Retina (tissue), 1 donor: ENCODE measurements at regions not wholly inside any gene's neighbourhood (a gene's known extent, or its start where the extent isn't known, plus 50 kb on each side); places are given as distances from the start of the nearest gene placed in this dataset.

ENCODE experiments used
- DNase-seq: peaks from one replicate; pipeline ENCODE4 v3.0.0-alpha.2; 2016

DNA sequence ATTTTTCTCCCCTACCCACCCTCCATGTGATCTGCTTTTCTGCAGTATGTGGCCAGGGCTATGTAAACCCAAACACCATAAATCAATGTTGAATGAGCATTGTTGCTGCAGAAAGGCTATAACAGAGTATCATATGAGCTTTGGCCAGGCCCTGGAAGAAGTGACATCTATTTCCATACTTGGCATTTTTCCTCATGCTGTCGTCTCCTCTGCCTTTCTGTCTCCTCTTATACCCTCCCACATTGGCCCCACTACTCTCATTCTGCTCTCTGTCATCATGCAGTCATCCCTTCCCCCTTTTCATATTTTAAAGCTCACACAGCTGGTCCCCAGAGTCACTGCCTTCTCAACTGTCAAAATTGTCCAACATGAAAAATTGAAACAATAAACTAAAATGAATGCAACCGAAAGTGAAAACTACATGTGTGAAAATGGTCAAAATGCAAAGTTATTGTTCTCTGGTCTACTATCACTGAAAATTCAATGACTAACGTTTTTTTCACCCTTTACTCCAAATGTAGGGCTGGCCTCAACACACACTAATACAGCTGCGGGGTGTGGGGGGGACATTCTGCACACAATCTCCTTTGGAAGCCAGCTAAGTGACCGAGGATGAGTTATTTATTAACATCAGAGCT, 290.7 kb upstream of the TMPO start:
- DNase-seq: no peak

DNA sequence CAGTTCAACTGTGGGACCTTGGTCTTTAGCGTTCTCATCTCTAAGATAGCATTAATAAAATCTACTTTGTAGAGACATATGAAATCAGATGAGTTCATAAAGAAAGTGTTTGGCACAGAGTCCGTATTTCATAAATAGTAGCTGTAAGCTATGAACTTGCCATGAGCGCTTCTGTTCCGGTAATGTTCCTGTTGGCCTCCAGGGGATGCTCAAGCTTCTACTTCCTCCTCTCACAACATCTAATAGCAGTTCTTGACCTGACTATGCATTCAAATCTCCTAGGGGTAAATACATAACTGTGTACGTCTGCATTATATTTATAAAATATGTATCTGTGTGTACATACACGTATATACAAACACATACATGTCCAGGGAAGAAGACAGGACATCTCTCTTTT, 288.2 kb upstream of the TMPO start:
- no peak for DNase-seq

DNA sequence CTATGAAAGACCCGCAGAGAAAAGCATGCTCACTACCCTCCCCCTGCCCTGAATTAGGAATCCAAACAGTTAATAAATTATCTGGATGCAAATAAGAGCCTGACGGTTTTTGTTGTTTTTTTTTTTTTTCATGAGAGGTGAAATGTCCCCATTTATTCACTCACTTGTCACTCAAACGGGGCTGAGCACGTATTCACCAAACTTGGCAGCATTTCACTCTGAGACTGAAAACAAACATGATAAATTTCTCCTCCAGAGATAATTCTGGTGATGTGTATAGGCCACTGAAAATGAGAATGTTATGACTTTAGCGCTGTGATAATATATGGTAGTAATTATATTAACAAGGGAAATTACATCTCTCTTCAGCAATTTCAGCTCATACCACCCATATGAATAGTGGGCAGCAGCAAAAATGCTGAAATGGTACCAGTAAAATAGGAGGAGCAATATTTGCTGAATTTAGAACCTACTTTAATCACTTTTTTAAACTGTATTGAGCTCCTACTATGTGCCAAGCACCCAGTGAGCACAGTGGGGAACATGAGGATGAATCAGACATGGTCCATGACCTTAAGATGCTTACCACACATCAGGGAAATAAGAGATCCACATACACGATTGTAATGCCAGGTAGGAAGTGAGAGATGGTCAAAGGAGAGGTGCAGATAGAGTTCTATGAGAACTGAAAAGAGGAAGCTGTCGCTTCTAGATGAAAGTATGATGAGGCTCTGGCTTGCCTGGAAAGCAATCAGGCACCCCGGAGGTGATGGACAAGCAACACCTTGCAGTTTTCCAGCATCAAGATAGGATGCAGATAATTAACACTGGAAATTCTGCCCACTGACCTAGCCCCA, 286.5 kb upstream of the TMPO start:
- DNase-seq: peak; percentile 35

DNA sequence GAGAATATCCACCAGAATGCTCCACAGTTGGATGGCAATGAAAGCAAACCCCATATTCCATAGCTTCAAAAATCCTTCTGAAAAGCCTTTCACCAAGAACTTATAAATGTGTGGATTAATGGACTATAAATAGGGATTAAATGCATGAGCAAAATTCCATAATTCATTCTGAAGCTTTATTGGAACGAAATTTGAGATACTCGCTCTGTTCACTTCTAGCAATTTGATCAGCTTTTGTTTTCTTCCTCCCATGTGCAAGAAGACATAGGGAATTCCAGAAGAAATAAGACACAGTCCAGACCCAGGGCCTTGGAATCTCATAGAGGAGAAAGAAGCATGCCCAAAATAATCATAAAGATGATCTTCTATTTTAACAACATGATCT, 285.9 kb upstream of the TMPO start:
- no peak for DNase-seq

DNA sequence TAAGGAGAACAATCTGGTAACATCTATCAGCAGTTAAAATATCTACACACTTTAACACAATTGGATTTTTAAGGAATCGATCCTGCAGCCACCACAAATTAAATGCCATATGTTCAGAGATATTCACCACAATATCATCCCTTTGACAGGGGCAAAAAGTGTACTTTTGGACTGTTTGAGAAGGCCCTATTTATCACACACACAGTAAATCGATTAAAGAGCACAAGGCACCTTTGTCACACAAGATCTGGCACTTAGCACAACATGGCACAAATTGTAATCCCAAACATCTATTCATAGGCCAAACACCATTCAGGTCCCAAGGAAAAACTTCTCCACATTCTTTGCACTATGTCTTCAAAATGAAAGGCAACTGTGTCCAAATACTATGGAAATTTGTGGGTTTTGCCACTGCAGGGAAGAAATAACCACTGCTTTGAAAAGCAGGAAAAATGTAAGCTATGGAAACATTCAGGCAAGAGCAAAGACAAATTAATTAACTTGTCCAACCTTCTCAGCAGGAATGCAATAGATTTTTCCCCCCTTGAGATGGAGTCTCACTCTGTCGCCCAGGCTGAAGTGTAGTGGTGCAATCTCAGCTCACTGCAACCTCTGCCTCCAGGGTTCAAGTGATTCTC, 282.5 kb upstream of the TMPO start:
- DNase-seq: no peak

DNA sequence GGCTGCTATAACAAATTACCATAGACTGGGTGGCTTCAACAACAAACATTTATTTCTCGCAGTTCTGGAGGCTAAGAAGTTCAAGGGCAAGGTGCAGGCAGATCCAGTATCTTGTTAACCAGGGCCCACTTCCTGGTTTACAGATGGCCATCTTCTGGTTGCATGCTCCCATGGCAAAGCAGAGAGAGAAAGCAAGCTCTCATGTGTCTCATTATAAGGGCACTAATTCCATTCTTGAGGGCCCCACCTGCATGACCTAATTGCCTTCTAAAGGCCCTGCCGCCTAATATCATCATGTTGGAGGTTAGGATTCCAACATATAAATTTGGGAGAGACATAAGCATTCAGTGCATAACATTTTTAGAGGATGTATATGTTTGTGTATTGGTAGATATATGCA, 280.1 kb upstream of the TMPO start:
- DNase-seq: no peak

DNA sequence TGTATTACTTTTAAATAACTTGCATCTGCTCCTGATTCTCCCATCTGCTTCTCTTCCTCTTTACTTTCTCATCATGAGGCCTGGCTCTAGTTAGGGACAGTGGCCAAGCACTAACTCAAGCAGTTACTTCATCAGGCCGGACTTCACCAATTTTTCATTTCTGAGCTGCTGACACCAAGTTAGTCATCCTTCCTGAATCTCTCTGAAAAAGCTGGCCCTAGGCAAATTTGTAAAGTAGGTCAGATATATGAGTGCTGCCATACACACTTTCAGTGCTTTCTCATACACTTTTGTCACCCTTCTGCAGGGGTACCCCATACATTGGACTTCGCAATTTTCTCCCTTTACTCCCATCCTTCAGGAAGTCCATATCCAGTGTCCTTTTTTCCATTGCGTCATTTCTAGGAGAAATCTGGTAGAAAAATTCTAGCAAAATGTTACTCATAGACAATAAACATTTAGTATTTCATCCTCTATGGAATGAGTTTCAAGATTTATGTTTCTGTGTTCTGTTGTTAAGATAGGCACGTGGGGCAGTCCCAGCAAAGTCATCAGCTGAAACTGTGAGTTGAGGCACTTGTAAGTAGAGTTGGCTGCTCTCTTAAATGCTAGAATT, 276.8 kb upstream of the TMPO start:
- no peak for DNase-seq

DNA sequence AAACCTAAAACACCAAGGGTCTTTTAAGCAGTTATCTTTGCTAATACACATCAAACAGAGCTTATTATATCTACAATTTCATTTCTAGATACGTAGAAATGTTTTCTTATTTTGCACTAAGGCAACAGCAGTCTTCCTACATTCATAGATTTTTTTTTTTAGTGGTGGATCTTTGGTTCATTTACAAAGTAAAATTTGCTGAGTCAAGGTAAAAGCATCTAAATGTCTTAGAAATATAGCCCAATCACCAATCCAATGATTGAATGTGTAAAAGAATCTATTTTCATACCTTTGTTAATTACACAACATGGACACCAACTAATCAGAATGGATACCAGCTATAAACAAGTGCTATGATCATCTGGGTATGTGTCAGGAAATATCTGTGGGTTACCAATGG, 272.2 kb upstream of the TMPO start:
- DNase-seq: no peak

DNA sequence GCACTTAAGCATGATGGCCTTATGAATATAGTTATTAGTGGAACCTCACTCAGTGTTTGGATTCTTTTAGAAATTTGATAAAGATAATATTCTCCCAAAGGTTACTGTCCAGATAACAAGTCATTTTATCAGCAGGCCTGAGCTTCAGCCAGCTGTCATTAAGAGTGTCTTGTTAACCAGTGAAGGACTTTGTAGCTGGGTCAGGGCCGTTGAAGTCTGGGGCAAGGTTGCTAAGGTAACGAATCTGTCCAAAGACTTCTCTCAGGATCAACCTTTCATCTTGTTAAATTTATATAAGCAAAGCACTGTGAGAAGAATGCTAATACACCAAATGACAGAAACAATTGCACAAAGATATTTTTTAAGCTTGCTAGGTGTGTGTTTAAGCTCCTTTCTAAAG, 271.3 kb upstream of the TMPO start:
- DNase-seq: peak; percentile 34

DNA sequence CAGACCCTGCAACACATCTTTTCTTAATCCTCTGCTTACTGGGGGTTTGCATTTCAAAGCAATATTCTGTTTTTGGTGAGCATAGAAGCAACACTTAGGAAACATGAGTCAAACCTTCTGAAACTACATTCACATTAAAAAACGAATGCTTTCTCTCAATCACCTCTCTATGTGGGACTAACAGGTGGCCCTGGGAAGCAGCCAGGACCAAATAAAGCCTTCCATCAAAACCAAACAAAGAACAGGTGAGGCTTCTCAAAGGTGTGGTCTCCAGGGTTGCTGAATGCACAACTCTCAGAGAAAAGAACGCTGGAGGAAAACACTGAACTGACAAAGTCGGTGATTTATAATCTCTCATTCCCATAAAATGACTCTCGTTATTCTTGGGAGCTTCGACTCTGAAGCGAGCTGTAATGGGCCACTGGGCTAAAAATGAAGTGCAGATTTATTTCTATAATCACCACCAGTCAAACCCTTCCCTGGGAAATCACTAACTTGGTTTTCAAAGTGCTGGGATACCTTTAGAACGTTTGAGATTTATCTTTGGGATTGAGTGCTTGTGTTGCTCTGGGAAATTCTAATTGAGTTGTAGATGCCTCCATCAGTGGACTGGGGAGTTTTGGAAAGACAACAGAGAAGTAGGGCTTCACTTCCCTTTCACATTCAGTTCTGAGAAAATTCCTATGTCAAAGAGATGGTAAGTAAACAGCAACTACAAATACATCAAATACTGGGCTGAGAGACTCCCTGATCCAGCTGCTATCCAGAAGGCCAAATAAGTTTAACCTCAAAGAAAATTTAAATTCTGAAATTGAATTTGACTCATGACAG, 262.0 kb upstream of the TMPO start:
- DNase-seq: no peak

DNA sequence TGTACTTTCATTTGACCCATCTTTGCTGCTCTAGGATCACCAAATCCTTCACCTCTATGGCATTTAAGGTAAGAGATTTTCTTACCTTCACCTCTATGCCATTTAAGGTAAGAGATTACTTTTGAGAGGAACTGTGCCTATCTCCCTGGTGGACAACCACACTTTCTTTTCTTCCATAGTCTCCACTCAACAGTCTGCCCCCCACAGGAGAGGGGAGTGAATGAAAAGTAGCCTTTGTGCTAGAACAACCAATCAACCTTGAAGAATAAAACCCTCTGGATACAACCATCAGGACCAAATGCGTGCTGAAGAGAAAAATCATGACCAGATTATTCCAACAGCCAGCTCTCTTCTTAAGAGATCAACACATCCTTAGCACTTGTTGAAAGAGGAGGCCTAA, 258.6 kb upstream of the TMPO start:
- no peak for DNase-seq

DNA sequence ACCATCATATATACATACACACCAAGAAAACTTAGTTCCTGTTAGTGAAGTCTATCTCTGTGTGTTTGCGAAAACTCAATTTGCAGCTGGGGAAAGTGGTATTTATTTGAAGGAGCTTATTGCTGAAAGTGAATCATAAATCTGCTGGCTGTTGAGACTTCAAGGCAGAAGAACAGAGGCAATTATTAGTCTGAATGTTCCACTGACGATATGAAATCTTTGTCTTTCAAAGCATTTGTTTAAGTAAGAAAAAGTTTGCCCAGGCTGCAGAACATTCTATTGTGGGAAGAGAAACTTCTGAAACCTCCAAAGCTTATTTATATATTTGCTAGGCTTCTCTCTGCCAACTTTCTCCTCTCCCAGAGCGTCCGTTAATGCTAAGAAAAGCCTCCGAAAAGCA, 255.7 kb upstream of the TMPO start:
- DNase-seq: no peak

DNA sequence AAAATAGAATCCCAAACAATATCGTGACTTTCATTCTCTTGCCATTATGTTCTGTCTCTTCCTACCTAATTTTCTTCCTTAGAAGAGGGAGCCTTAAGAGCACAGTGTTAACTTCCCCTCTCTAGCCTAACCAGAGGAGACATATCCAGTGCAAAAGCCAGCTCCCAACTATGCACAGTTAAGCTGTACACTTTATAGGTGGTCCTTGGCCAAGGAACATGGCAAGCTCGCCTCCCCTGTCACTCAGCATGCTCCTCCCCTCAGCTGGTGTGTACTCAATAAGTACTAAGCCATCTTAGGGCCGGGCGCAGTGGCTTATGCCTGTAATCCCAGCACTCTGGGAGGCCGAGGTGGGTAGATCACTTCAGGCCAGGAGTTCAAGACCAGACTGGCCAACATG, 255.1 kb upstream of the TMPO start:
- DNase-seq: no peak

DNA sequence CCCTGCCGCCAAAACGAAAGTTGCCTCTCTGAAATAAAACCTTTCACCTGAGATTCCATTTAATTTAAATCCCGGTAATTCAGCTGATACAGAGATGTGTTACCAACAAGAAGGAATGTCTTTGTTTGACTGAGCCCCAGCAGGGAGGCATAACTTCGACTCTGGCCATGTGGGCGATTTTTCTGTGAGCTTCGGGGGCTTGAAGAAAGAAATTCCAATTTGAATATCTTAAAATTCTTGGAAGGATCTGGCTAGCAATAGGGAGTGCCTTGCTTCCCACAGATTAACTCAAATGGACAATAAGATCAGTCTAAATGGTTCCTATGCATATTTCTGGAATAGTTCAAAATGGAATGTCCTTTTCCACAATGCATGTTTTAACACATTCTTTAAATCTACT, 252.5 kb upstream of the TMPO start:
- DNase-seq: no peak

DNA sequence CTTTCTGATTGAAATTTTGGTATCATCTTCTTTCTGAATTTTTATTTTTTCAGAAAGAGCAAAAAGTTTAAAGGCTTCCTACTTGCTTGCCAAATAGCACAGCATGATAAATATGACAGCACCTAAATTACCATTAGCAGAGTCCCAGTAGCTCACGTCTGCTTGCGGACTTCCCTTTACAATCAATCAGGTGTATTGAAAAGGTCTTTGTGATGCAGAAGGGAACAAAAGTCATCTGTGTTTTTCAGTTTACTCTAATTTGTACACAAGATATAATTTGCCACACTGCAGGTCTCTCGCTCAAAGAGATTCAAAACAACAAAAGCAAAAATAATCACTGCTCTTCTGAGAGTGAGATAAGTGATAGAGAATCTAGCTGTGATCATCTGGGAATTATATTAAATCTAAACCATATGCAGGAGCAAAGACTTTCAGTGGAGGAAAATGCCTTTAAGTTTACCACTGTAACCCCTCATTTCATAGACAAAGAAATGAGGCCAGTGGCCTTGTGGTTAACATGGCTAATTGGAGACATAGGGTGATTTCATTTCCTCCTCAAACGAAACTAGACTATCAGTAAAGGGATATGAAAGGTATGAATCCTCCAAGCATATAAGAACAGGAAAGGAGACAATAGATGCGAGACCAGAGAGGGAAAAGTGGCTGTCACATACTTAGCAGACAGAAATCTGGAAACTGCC, 240.8 kb upstream of the TMPO start:
- DNase-seq: no peak

DNA sequence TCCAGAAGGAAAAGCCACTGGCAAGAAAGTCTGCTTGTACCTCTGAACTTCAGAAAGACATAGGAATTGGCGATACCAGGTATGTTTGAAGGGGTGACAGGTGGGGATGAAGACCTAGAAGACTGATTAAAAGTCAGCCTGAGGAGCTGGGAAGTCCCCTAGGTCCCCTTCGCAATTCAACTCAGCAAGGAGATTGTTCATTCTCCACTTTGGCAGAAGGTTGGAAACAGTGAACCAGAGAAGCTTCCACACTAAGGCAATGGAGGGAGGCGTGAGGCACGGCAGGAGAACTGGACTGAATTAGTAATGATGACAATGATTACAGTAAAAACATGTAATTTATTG, 240.3 kb upstream of the TMPO start:
- no peak for DNase-seq

DNA sequence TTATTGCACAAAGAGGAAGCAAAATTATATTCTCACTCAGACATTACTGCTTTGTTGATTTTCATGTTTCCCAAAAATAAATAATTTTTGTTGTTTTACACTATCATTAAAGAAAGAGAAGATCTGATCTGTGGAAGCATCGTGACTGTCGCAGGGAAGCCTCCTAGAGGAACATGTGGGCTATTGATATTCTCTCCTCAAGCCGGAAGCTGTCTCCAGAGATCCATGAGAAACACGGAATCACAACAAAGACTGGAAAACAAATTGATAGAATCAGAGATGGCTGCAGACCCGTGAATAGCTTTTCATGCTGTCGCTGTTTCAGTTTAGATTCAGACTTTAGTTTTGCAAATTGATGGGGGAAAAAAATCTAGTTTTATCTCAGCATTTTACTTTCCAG, 235.2 kb upstream of the TMPO start:
- DNase-seq: no peak

DNA sequence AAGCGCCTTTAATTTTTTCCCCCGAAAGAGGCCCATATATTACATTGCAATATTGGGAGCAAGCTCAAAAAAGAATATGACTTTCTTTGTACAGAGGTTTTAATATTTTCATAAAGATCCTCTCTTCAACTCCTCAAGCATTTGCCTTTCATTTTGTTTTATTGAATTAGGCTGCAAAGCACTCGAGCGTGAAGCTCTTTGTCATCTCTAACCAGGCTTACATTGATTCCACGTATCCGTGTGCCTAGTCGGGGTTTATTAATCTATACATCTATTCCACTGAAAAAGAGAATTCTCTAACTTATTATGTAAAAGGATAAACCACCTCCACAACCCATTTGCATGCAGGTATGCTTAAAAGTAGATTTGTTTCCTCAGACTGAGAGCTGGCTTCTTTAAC, 234.8 kb upstream of the TMPO start:
- peak; percentile 48 for DNase-seq

DNA sequence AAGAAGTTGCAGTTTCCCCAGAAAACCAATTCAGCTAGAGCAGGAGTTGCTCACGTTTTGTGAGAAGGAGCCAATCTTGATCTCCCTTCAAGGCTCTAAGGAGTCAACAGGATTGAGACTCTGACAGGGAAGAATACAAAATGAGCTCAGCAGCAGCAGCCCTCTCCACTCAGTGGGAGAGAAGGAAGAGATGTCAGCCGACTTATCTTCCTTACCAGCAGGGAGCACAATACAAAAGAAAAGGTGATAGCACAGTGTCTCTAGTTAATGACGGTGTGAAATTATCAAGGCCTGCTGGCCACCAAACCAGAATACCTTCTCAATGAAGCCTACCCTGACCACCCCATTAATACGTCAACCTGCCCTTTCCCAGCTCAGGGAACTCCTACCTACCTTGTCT, 223.6 kb upstream of the TMPO start:
- no peak for DNase-seq

DNA sequence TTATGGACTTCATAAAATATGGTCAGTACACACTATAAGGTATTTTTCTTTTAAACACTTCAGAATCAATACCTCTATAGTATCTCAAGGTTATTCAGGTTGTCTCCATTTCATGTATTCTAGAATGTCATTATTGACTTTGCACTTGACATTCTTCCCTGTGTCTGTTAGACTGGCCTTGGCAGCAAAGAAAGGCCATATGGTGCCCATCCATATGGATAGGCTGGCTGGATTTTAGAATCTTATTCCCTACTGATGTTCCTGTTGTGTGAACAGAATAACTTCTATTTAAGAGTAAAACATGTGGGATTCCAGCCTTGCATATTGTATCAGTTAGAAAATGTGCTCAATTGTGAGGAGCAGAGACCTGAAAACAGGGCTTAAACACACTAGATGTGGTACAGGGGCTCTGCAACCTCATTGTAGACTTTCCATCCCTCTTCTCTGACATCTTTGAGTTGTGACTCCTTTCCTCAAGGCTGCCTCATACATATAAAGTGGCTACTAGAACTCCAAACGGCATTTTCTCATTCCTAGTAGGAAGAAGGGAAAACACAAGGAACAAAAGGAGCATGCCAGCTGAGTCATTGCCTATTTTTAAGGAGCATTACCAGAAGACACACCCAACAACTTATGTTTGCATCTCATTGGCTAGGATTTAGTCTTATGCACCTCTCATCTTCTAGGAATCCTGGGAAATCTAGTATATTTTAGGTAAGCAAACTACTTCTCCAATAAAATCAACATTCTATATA, 221.2 kb upstream of the TMPO start:
- DNase-seq: no peak

DNA sequence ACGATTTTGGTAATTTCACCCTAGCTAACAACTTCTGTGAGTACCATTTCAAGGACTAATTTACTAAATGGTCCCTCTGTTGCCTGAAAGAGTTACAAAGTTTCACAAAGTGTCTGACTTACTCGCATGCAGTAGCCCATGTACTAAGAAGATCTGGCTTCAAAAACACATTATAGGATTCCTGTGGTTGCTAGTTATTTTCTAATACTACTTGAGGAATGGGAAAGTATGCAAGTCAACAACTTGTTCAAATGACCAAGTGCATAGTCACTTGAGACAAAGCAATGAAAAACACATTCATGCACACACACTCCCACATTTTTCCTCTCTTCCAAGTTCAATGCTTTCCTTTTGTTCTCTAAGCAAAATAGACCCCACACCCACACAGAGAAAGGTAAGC, 219.7 kb upstream of the TMPO start:
- DNase-seq: peak; percentile 14
